ENCODE measurements at regions not wholly inside any gene's neighbourhood (a gene's known extent, or its start where the extent isn't known, plus 50 kb on each side); places are given as distances from the start of the nearest gene placed in this dataset.

GRCh38 chr5:87770601-87771121 is 357.9 kb upstream of the CCNH start:
- no peak for TF ChIP-seq EZH2 (IDR thresholded peaks at IDR 0.05; ENCODE audit: low read depth, unreplicated experiment)
- TF ChIP-seq CTCF (conservative IDR thresholded peaks at IDR 0.05; ENCODE audit: low read depth in 2 of 2): peak in 1 of 2 experiments; percentile 18; a peak in 1 of 4 replicates
- no peak for TF ChIP-seq POLR2AphosphoS5 (IDR thresholded peaks at IDR 0.05; ENCODE audit: low read depth)

Measured in GM23338 (cell line).